Ovary (tissue), 7 donors: ENCODE measurements at regions not wholly inside any gene's neighbourhood (a gene's known extent, or its start where the extent isn't known, plus 50 kb on each side); places are given as distances from the start of the nearest gene placed in this dataset.
"Not testable (repeated sequence)": the region's sequence is repeated elsewhere in the genome, so short reads cannot be mapped to it uniquely, and the experiment has no call there.

Experiments used
- DNase-seq, 5 donors: peaks; one replicate each; pipeline ENCODE4 v3.0.0-alpha.2; 2019 to 2020
- H3K27ac ChIP-seq, 2 donors: fragments of 200-600 bp; one replicate each; pipeline versions ENCODE4 v1.5.1 to v1.8.0; 2019 to 2022
- H3K27me3 ChIP-seq: fragments of 200-600 bp; one replicate; pipeline ENCODE4 v1.8.0; 2022
- H3K36me3 ChIP-seq: fragments of 200-600 bp; sonication (generic); one replicate; pipeline ENCODE4 v1.5.1; 2019
- H3K4me1 ChIP-seq: one replicate; pipeline ENCODE4 v1.8.1; 2013; ENCODE audit warnings: mild to moderate bottlenecking, moderate library complexity; ENCODE audit not compliant: insufficient read depth
- H3K4me3 ChIP-seq: fragments of 200-600 bp; sonication (generic); one replicate; pipeline ENCODE4 v1.5.1; 2017
- H3K9me3 ChIP-seq, 2 donors: fragments of 200-600 bp in 1 of 2; sonication (generic) in 1 of 2; one replicate each; pipeline versions ENCODE4 v1.5.1 to v1.8.1; 2013 to 2019; ENCODE audit warnings: mild to moderate bottlenecking in 1 of 2, moderate library complexity in 1 of 2
- EP300 ChIP-seq: sonication (generic); formaldehyde crosslinking; IDR thresholded peaks from one replicate; pipeline ENCODE4 v1.6.1; 2017; ENCODE audit warnings: antibody characterized with exemption
- POLR2A ChIP-seq: fragments of 450-650 bp; IDR thresholded peaks from one replicate; pipeline ENCODE4 v1.6.1; 2017; ENCODE audit warnings: antibody characterized with exemption, mild to moderate bottlenecking, moderate library complexity
- WGBS, 3 donors: extraction: QIAGEN DNeasy Blood & Tissue Kit in 1 of 3; methylation state at CpG; one replicate each; pipeline versions ENCODE4 v1.1.5 to v1.1.7; 2013 to 2017; 5-methylcytosine and 5-hydroxymethylcytosine counted together
- intact Hi-C, 4 donors: fragments of 100-400 bp; cut with DNase I; formaldehyde crosslinking; loops; one replicate each; pipeline versions ENCODE4 v1.11.0 to v1.15.1; 2022 to 2023
- TF ChIP-seq, protein P1 (sequence below), 3 donors: fragments of 450-650 bp in 2 of 3; fragments of 200-600 bp in 1 of 3; IDR thresholded peaks; one replicate each; pipeline versions ENCODE4 v1.5.1 to v1.8.0; 2016 to 2022; ENCODE audit warnings: antibody characterized with exemption in 3 of 3, mild to moderate bottlenecking in 1 of 3
- donor health status: DM: no; HTN: no; CAD: no; lungs with moderate emphysema.
- donor health status: DM: no; HTN: no; CAD: no.
- donor health status: Bipolar disorder and iron deficiency.
- donor health status: DM: no; HTN: no; CAD: no.
- donor health status: DM: yes; HTN: yes; CAD: no.

GRCh38 chr20:47972916-47973309 lies 187.6 kb upstream of the SULF2 start:
- Histone ChIP-seq H3K36me3 (no peaks in the 10 kb centered on the region), H3K27me3 (no peaks in the 10 kb centered on the region), H3K4me1 (peaks cover 4% of the 10 kb centered on the region), H3K27ac (no peak overlapping the region), H3K4me3 (no peak overlapping the region), H3K9me3 (no peaks in the 10 kb centered on the region)
- intact Hi-C loops: loop anchor here in 1 of 4 donors (10.0 kb wide), 1 partner anchor 188 kb away; the partner anchor contains the start of gene SULF2
- no peak for DNase-seq
- WGBS, 3 donors: 82 to 92% (median 87%) methylated on average over 17 of the region's 17 CpGs
- TF ChIP-seq POLR2A: no peak
- TF ChIP-seq EP300: no peak
- TF ChIP-seq, protein P1, sequence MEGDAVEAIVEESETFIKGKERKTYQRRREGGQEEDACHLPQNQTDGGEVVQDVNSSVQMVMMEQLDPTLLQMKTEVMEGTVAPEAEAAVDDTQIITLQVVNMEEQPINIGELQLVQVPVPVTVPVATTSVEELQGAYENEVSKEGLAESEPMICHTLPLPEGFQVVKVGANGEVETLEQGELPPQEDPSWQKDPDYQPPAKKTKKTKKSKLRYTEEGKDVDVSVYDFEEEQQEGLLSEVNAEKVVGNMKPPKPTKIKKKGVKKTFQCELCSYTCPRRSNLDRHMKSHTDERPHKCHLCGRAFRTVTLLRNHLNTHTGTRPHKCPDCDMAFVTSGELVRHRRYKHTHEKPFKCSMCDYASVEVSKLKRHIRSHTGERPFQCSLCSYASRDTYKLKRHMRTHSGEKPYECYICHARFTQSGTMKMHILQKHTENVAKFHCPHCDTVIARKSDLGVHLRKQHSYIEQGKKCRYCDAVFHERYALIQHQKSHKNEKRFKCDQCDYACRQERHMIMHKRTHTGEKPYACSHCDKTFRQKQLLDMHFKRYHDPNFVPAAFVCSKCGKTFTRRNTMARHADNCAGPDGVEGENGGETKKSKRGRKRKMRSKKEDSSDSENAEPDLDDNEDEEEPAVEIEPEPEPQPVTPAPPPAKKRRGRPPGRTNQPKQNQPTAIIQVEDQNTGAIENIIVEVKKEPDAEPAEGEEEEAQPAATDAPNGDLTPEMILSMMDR (IDR thresholded peaks at IDR 0.05): no peak

DNA sequence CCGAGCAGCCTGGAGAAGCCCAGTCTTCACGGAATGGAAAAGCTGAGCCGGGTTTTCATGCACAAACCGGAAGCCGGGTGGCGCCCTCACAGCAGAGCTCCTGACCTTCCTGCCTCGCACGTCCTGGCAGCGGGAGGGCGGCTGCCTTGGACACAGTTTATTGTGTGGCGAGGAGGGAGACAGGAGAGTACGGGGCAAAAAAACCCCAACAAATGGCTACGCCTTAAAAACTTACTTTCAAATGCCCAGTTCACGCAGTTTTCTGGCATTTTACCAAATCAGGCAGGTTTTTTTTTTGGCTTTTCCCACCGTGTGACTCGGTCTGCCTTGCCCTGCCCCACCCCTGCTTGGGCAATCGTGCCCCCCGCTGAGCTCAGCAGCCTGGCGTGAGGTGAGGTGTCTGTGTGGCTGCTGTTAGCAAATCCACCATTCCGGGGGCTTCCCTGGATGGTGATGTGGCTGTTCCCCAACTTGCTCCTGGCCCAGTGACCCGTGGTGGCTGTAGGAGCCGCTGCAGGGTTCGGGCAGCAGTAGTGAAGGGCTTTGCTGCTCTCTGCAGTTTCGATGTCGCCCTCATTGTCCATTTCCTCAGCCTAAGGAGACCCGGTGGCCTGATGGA lies 187.1 kb upstream of the SULF2 start:
- 30 to 41% (median 37%) methylated on average over 26 of the region's 26 CpGs for WGBS, 3 donors
- H3K27ac ChIP-seq, H3K4me1 ChIP-seq, H3K36me3 ChIP-seq, H3K9me3 ChIP-seq, H3K27me3 ChIP-seq, H3K4me3 ChIP-seq: not testable (repeated sequence)
- intact Hi-C loops: loop anchor here in 1 of 4 donors (10.0 kb wide), 1 partner anchor 188 kb away; the partner anchor contains the start of gene SULF2
- peak; percentile 63 to 79 (median 67) for DNase-seq
- TF ChIP-seq, protein P1 (IDR thresholded peaks at IDR 0.05): peak; percentile 12 to 35 (median 31)

- Histone ChIP-seq H3K27ac (no peak overlapping the region), H3K4me3 (no peak overlapping the region), H3K4me1 (peaks cover 4% of the 10 kb centered on the region), H3K36me3 (no peaks in the 10 kb centered on the region), H3K9me3 (no peaks in the 10 kb centered on the region), H3K27me3 (no peaks in the 10 kb centered on the region)
- WGBS, 3 donors: 94 to 97% (median 96%) methylated on average over 14 of the region's 14 CpGs
- DNase-seq: no peak
- intact Hi-C loops: loop anchor here in 1 of 4 donors (10.0 kb wide), 1 partner anchor 186 kb away; the partner anchor contains the start of gene SULF2
- no peak for TF ChIP-seq EP300
- TF ChIP-seq POLR2A: no peak
- TF ChIP-seq, protein P1 (IDR thresholded peaks at IDR 0.05): no peak
Observed at GRCh38 chr20:47971058-47971791, 185.9 kb upstream of the SULF2 start.

DNA sequence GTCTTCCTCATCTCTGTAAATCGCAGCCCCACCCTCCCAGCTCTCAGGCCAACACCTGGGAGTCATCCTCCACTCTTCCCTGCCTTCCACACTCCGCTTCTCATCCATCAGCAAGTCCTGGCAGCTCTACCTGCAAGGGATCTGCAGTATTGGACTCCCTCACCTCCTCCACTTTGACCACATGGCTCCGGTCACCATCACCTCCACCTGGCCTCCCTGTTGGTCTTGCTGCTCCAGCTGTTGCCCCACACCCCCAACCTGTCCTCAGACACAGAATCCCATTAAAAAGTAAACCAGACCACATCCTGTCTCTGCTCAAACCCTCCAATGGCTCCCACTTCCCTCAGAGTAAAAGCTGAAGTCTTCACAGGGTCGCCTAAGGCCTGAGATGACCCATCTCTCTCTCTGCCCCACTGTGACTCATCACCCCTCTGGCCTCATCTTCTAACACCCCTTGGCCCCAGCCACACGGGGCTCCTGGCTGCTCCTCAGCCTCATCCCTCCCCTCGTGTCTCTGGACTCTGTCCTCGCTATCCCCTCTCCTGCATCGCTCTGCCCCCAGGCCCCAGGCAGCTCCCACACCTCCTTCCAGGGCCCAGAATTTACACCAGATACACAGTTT lies 185.1 kb upstream of the SULF2 start:
- no peaks in the 10 kb centered on the region for H3K9me3 ChIP-seq
- H3K36me3 ChIP-seq: no peaks in the 10 kb centered on the region
- 75 to 82% (median 81%) methylated on average over 8 of the region's 8 CpGs for WGBS, 3 donors
- no peak overlapping the region for H3K4me3 ChIP-seq
- intact Hi-C loops: loop anchor here in 1 of 4 donors (10.0 kb wide), 1 partner anchor 186 kb away; the partner anchor contains the start of gene SULF2
- H3K27ac ChIP-seq: no peak overlapping the region
- no peaks in the 10 kb centered on the region for H3K27me3 ChIP-seq
- peaks cover 4% of the 10 kb centered on the region for H3K4me1 ChIP-seq
- no peak for DNase-seq
- TF ChIP-seq POLR2A (no peak), EP300 (no peak)
- TF ChIP-seq, protein P1 (IDR thresholded peaks at IDR 0.05): no peak
